HG02610 (cell line): ENCODE measurements at regions not wholly inside any gene's neighbourhood (a gene's known extent, or its start where the extent isn't known, plus 50 kb on each side); places are given as distances from the start of the nearest gene placed in this dataset.
A peak's percentile ranks its signal among the peaks of the same experiment; 100 is the strongest.

Experiments used
- ATAC-seq: cut with Tn5 transposase; IDR thresholded peaks from one replicate; pipeline ENCODE4 v1.9.1; 2021; ENCODE audit warnings: mild to moderate bottlenecking, moderate library complexity; ENCODE audit not compliant: unreplicated experiment

GRCh38 chr2:63658176-63658968 is 69.6 kb downstream of the MDH1 start:
- ATAC-seq: no peak

GRCh38 chr2:63660060-63660459 is 71.3 kb downstream of the MDH1 start:
- no peak for ATAC-seq

- ATAC-seq: no peak
These were observed 72.3 kb downstream of the MDH1 start for GRCh38 chr2:63661076-63661475.

GRCh38 chr2:63662028-63662804 is 73.5 kb downstream of the MDH1 start:
- ATAC-seq: no peak

GRCh38 chr2:63663013-63663864 is 74.5 kb downstream of the MDH1 start:
- ATAC-seq: no peak

GRCh38 chr2:63665091-63665490 is 76.3 kb downstream of the MDH1 start:
- ATAC-seq: no peak

GRCh38 chr2:63665846-63666475 is 77.2 kb downstream of the MDH1 start:
- no peak for ATAC-seq

- no peak for ATAC-seq
These were observed 78.5 kb downstream of the MDH1 start for GRCh38 chr2:63667132-63667700.

- ATAC-seq: no peak
These were observed 79.2 kb downstream of the MDH1 start for GRCh38 chr2:63668000-63668399.

GRCh38 chr2:63668466-63668865 is 79.7 kb downstream of the MDH1 start:
- ATAC-seq: no peak

- ATAC-seq: no peak
These were observed 80.8 kb downstream of the MDH1 start for GRCh38 chr2:63669596-63669995.

GRCh38 chr2:63673865-63674533 is 85.2 kb downstream of the MDH1 start:
- ATAC-seq: no peak

GRCh38 chr2:63675026-63675425 is 86.3 kb downstream of the MDH1 start:
- ATAC-seq: no peak

- peak; percentile 79 for ATAC-seq
These were observed 87.4 kb downstream of the MDH1 start for GRCh38 chr2:63676135-63676534.

GRCh38 chr2:63678085-63678484 is 89.3 kb downstream of the MDH1 start:
- no peak for ATAC-seq

- no peak for ATAC-seq
These were observed 89.8 kb downstream of the MDH1 start for GRCh38 chr2:63678551-63678950.

GRCh38 chr2:63679252-63679855 is 90.6 kb downstream of the MDH1 start:
- no peak for ATAC-seq

GRCh38 chr2:63680455-63680854 is 91.7 kb downstream of the MDH1 start:
- no peak for ATAC-seq

GRCh38 chr2:63681896-63682295 is 93.1 kb downstream of the MDH1 start:
- ATAC-seq: no peak
